ENCODE measurements at regions not wholly inside any gene's neighbourhood (a gene's known extent, or its start where the extent isn't known, plus 50 kb on each side); places are given as distances from the start of the nearest gene placed in this dataset.
A peak's percentile ranks its signal among the peaks of the same experiment; 100 is the strongest.
"Not testable (repeated sequence)": the region's sequence is repeated elsewhere in the genome, so short reads cannot be mapped to it uniquely, and the experiment has no call there.

DNA sequence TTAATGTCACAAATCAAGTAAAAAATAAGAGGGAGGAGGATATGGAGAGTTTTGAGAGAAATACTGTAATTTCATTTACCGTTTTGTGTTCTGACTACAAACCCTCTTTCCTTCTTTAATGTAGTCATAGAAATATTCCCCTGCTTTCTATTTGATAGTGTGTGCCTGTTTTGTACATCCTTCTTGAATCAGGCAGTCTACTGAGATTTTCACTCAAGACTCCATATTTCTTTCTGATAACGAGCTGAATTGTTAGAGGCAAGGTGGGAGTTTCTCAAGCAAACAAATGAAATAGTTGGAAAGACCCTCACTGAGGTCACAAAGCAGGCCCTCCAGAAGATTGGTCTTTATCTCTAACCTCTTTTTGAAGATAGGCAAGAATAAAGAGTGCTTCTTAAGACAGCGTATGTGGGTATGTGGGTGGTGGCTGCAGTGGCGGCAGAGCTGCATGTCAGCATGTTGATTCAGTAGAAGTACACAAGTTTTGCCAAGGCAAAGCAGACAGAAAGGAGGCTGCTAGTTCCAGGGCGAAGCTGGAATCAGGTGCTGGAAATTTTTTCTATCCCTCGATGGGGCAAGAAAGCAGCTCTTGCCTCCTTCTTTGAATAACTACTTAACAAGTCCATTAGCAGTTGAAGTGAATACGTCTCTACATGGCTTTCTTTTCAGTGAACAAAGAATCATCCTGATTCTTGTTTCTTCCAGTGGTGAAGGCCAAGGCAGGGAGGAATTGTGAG lies 164.2 kb downstream of the FAM76B start:
- WGBS (ENCODE audit: insufficient coverage), result 98% methylated on average over 4 of the region's 7 CpGs
- Histone ChIP-seq H3K27me3 (replicated peaks in 2 of 5; ENCODE audit: control insufficient read depth in 4 of 5, insufficient read depth in 5 of 5, low read length in 4 of 5) (no peaks in the 10 kb centered on the region), H3K4me3 (ENCODE audit: control insufficient read depth in 1 of 7, extremely low read depth in 1 of 7, insufficient read depth in 4 of 7, low read depth in 2 of 7, low read length in 6 of 7) (no peak overlapping the region), H3K4me1 (ENCODE audit: control extremely low read depth in 1 of 4, control insufficient read depth in 4 of 4, insufficient read depth in 4 of 4, low read length in 3 of 4) (no peaks in the 10 kb centered on the region), H3K27ac (ENCODE audit: insufficient read depth in 1 of 2, low read depth in 1 of 2, low read length in 2 of 2, poor library complexity in 1 of 2, severe bottlenecking in 2 of 2) (no peak overlapping the region), H3K36me3 (ENCODE audit: control insufficient read depth in 4 of 4, insufficient read depth in 4 of 4, low read length in 3 of 4) (no peaks in the 10 kb centered on the region), H3K9me3 (ENCODE audit: control extremely low read depth in 1 of 5, control insufficient read depth in 4 of 5, insufficient read depth in 2 of 5, low read depth in 1 of 5, low read length in 4 of 5) (peaks cover 0 to 5% (median 0%) of the 10 kb centered on the region in 5 experiments)
- POLR2A ChIA-PET, result no interaction called here
- DNase-seq, result no peak
- CTCF ChIA-PET, result interaction anchor here (1.0 to 1.8 kb wide), 2 partner anchors 12 to 44 kb away, joined by 3 to 4 read pairs; no protein-coding TSS in a partner anchor

DNA sequence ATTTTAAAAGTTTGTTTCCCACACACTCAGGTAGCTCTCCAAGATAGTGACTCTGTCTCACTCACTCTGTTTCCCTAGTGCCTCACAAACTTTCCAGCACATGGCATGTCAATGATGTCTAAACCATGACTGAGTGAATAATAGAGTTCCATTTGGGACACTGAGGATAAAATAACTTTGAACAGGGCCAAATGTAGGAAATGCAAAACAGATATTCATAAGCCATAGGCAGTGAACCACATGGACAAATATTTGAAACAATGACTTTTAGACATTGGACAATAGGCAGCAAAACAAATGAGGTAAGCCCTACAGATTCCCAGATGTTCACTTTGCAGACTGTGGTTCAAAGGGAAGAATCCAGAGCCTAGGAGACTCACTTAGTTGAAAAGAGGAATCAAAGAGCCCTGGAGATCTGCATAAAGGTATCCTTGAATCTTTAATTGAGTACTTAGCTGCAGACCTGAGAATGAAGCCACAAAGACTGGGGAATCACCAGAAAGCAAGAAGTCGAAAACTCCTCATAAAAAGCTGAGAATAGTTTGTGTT lies 173.3 kb downstream of the FAM76B start:
- Histone ChIP-seq H3K36me3 (ENCODE audit: control insufficient read depth in 4 of 4, insufficient read depth in 4 of 4, low read length in 3 of 4) (no peaks in the 10 kb centered on the region), H3K27ac (ENCODE audit: insufficient read depth in 1 of 2, low read depth in 1 of 2, low read length in 2 of 2, poor library complexity in 1 of 2, severe bottlenecking in 2 of 2) (no peak overlapping the region), H3K9me3 (ENCODE audit: control extremely low read depth in 1 of 5, control insufficient read depth in 4 of 5, insufficient read depth in 2 of 5, low read depth in 1 of 5, low read length in 4 of 5) (peaks cover 0 to 17% (median 1%) of the 10 kb centered on the region in 5 experiments), H3K4me3 (ENCODE audit: control insufficient read depth in 1 of 7, extremely low read depth in 1 of 7, insufficient read depth in 4 of 7, low read depth in 2 of 7, low read length in 6 of 7) (no peak overlapping the region), H3K4me1 (ENCODE audit: control extremely low read depth in 1 of 4, control insufficient read depth in 4 of 4, insufficient read depth in 4 of 4, low read length in 3 of 4) (no peaks in the 10 kb centered on the region), H3K27me3 (replicated peaks in 2 of 5; ENCODE audit: control insufficient read depth in 4 of 5, insufficient read depth in 5 of 5, low read length in 4 of 5) (no peaks in the 10 kb centered on the region)
- ChIA-PET CTCF (no interaction called here), POLR2A (no interaction called here)
- no peak for DNase-seq
- no CpG with 5 or more reads among the region's 1 CpG for WGBS (ENCODE audit: insufficient coverage)

DNA sequence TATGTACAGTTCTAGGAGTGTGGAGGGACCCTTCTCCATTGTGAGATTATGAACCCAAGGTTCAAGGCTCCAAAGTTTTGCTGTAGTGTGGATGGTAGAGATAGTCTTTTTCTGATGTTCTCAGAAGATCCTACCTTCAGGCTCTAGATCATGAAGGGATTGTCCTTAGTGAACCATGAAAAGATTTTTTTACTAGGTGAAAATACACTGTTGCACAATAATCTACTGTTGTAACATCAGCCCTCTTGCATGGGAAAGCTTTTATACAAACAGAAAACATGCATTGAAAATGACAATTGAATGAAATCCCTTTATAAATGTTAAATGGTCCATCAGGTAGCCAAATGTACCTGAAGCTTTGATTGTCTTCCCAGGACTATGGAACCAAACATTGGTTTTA lies 177.8 kb downstream of the FAM76B start:
- Histone ChIP-seq H3K36me3 (ENCODE audit: control insufficient read depth in 4 of 4, insufficient read depth in 4 of 4, low read length in 3 of 4) (no peaks in the 10 kb centered on the region), H3K4me3 (ENCODE audit: control insufficient read depth in 1 of 7, extremely low read depth in 1 of 7, insufficient read depth in 4 of 7, low read depth in 2 of 7, low read length in 6 of 7) (no peak overlapping the region), H3K27me3 (replicated peaks in 2 of 5; ENCODE audit: control insufficient read depth in 4 of 5, insufficient read depth in 5 of 5, low read length in 4 of 5) (no peaks in the 10 kb centered on the region), H3K9me3 (ENCODE audit: control extremely low read depth in 1 of 5, control insufficient read depth in 4 of 5, insufficient read depth in 2 of 5, low read depth in 1 of 5, low read length in 4 of 5) (peaks cover 0 to 1% (median 1%) of the 10 kb centered on the region in 5 experiments), H3K27ac (ENCODE audit: insufficient read depth in 1 of 2, low read depth in 1 of 2, low read length in 2 of 2, poor library complexity in 1 of 2, severe bottlenecking in 2 of 2) (no peak overlapping the region), H3K4me1 (ENCODE audit: control extremely low read depth in 1 of 4, control insufficient read depth in 4 of 4, insufficient read depth in 4 of 4, low read length in 3 of 4) (no peaks in the 10 kb centered on the region)
- ChIA-PET CTCF (no interaction called here), POLR2A (no interaction called here)
- no peak for DNase-seq

DNA sequence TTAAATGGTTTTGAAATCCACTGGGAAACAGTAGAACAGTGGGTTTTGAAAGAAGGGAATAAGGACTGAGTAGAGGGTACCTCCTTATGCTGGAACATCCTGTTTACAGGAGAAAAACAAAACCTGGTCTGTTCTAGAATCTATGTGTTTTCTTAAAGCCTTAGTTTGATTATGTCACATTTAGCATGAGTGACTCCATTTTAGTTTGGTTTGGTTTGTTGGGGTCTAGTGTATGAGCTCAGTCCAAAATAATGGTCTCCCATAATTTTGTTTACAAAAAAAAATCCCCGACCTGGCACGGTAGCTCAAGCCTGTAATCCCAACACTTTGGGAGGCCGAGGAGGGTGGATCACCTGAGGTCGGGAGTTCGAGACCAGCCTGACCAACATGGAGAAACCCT lies 179.4 kb downstream of the FAM76B start:
- DNase-seq; H3K27ac ChIP-seq (ENCODE audit: insufficient read depth in 1 of 2, low read depth in 1 of 2, low read length in 2 of 2, poor library complexity in 1 of 2, severe bottlenecking in 2 of 2); H3K36me3 ChIP-seq (ENCODE audit: control insufficient read depth in 4 of 4, insufficient read depth in 4 of 4, low read length in 3 of 4); CTCF ChIA-PET; H3K27me3 ChIP-seq (replicated peaks in 2 of 5; ENCODE audit: control insufficient read depth in 4 of 5, insufficient read depth in 5 of 5, low read length in 4 of 5); POLR2A ChIA-PET; H3K4me1 ChIP-seq (ENCODE audit: control extremely low read depth in 1 of 4, control insufficient read depth in 4 of 4, insufficient read depth in 4 of 4, low read length in 3 of 4); H3K4me3 ChIP-seq (ENCODE audit: control insufficient read depth in 1 of 7, extremely low read depth in 1 of 7, insufficient read depth in 4 of 7, low read depth in 2 of 7, low read length in 6 of 7); H3K9me3 ChIP-seq (ENCODE audit: control extremely low read depth in 1 of 5, control insufficient read depth in 4 of 5, insufficient read depth in 2 of 5, low read depth in 1 of 5, low read length in 4 of 5): not testable (repeated sequence)
- 100% methylated on average over 2 of the region's 5 CpGs for WGBS (ENCODE audit: insufficient coverage)

DNA sequence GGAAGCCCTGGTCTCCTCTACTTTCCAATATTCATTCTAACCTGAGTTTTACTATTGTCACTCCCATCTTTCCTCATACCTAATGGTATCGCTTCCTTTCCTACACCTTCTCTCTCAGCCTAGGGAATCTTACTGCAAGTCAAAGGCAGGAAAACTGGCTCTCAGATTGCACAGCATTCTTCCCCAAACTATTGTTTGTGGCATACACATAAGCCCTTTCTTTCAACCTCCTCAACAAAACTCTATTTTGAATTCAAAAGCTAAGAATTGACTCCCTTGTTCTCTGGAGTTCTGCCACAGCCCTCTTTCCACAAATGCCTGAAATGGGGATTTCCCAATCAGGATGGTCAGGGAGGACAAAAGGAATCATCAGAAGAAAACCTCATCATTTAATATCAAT lies 181.5 kb downstream of the FAM76B start:
- WGBS (ENCODE audit: insufficient coverage), result 85% methylated on average over 1 of the region's 1 CpG
- CTCF ChIA-PET, result no interaction called here
- Histone ChIP-seq H3K36me3 (ENCODE audit: control insufficient read depth in 4 of 4, insufficient read depth in 4 of 4, low read length in 3 of 4) (no peaks in the 10 kb centered on the region), H3K4me3 (ENCODE audit: control insufficient read depth in 1 of 7, extremely low read depth in 1 of 7, insufficient read depth in 4 of 7, low read depth in 2 of 7, low read length in 6 of 7) (no peak overlapping the region), H3K27ac (ENCODE audit: insufficient read depth in 1 of 2, low read depth in 1 of 2, low read length in 2 of 2, poor library complexity in 1 of 2, severe bottlenecking in 2 of 2) (no peak overlapping the region), H3K4me1 (ENCODE audit: control extremely low read depth in 1 of 4, control insufficient read depth in 4 of 4, insufficient read depth in 4 of 4, low read length in 3 of 4) (peaks cover 0 to 8% (median 3%) of the 10 kb centered on the region in 4 experiments), H3K27me3 (replicated peaks in 2 of 5; ENCODE audit: control insufficient read depth in 4 of 5, insufficient read depth in 5 of 5, low read length in 4 of 5) (no peaks in the 10 kb centered on the region), H3K9me3 (ENCODE audit: control extremely low read depth in 1 of 5, control insufficient read depth in 4 of 5, insufficient read depth in 2 of 5, low read depth in 1 of 5, low read length in 4 of 5) (peaks cover 0 to 1% (median 0%) of the 10 kb centered on the region in 5 experiments)
- POLR2A ChIA-PET, result interaction anchor here (0.6 kb wide), 1 partner anchor 921 kb away, joined by 3 read pairs; no protein-coding TSS in a partner anchor
- no peak for DNase-seq

DNA sequence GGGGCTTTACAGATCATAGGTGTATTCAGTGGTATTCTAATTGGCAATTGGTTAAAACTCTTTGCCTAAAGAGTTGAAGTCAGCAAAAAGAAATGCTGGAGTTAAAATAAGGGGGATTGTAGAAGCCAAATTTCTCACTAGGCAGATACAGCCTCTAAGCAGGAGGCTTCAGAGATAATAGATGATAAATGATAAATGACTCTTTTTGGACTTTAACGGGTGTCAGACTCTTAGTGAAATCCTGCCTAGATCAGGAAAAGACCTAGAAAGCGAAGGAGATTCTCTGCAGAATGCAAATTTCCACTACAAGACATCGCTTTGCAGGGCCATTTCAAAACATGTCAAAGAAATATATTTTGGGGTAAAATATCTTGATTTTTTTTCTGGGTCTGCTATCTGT lies 182.8 kb downstream of the FAM76B start:
- CTCF ChIA-PET, result no interaction called here
- Histone ChIP-seq H3K4me3 (ENCODE audit: control insufficient read depth in 1 of 7, extremely low read depth in 1 of 7, insufficient read depth in 4 of 7, low read depth in 2 of 7, low read length in 6 of 7) (no peak overlapping the region), H3K9me3 (ENCODE audit: control extremely low read depth in 1 of 5, control insufficient read depth in 4 of 5, insufficient read depth in 2 of 5, low read depth in 1 of 5, low read length in 4 of 5) (peaks cover 0 to 1% (median 0%) of the 10 kb centered on the region in 5 experiments), H3K36me3 (ENCODE audit: control insufficient read depth in 4 of 4, insufficient read depth in 4 of 4, low read length in 3 of 4) (no peaks in the 10 kb centered on the region), H3K27ac (ENCODE audit: insufficient read depth in 1 of 2, low read depth in 1 of 2, low read length in 2 of 2, poor library complexity in 1 of 2, severe bottlenecking in 2 of 2) (no peak overlapping the region), H3K27me3 (replicated peaks in 2 of 5; ENCODE audit: control insufficient read depth in 4 of 5, insufficient read depth in 5 of 5, low read length in 4 of 5) (no peaks in the 10 kb centered on the region), H3K4me1 (ENCODE audit: control extremely low read depth in 1 of 4, control insufficient read depth in 4 of 4, insufficient read depth in 4 of 4, low read length in 3 of 4) (peaks cover 0 to 8% (median 3%) of the 10 kb centered on the region in 4 experiments)
- WGBS (ENCODE audit: insufficient coverage), result 100% methylated on average over 1 of the region's 3 CpGs
- no peak for DNase-seq
- POLR2A ChIA-PET, result no interaction called here

DNA sequence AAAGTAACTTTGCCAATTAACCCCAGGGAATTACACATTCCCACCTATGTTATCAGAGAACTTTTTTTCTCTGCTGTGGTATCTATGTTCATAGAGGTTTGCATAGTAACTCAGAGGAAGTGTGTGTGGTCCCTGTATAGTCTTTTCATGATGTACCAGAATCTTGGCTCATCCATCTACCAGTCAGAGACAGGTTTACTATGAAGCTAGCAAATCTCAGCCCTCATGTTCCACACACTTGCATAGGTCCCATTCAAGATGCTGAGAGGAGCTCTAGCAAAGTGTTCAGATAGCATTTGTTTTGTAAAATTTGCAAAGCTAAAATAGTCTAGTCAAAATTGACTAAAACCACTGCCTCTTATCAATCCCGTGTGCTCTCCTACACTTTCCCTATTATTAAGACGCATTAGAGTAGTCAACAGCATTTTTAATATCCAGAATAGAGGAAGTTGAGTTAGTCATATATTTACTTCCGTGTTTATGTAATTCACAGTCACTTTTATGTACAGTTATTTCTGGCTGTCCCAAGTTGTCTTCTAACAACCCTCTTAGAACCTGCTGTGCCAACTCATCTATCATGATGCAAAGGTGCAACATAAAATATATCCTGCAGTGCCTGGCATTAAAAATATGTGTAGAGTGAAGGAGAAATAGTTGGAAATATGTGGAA lies 184.2 kb downstream of the FAM76B start:
- ChIA-PET CTCF (interaction anchor here (1.1 to 1.3 kb wide), 2 partner anchors 13 to 100 kb away, joined by 3 read pairs; no protein-coding TSS in a partner anchor), POLR2A (no interaction called here)
- WGBS (ENCODE audit: insufficient coverage), result no CpG with 5 or more reads among the region's 3 CpGs
- Histone ChIP-seq H3K4me1 (ENCODE audit: control extremely low read depth in 1 of 4, control insufficient read depth in 4 of 4, insufficient read depth in 4 of 4, low read length in 3 of 4) (peaks cover 0 to 8% (median 3%) of the 10 kb centered on the region in 4 experiments), H3K36me3 (ENCODE audit: control insufficient read depth in 4 of 4, insufficient read depth in 4 of 4, low read length in 3 of 4) (no peaks in the 10 kb centered on the region), H3K27ac (ENCODE audit: insufficient read depth in 1 of 2, low read depth in 1 of 2, low read length in 2 of 2, poor library complexity in 1 of 2, severe bottlenecking in 2 of 2) (no peak overlapping the region), H3K4me3 (ENCODE audit: control insufficient read depth in 1 of 7, extremely low read depth in 1 of 7, insufficient read depth in 4 of 7, low read depth in 2 of 7, low read length in 6 of 7) (peak overlapping the region in 1 of 7 experiments; percentile 1), H3K9me3 (ENCODE audit: control extremely low read depth in 1 of 5, control insufficient read depth in 4 of 5, insufficient read depth in 2 of 5, low read depth in 1 of 5, low read length in 4 of 5) (peaks cover 0 to 1% (median 0%) of the 10 kb centered on the region in 5 experiments), H3K27me3 (replicated peaks in 2 of 5; ENCODE audit: control insufficient read depth in 4 of 5, insufficient read depth in 5 of 5, low read length in 4 of 5) (no peaks in the 10 kb centered on the region)
- DNase-seq, result peak; percentile 10 to 78 (median 61)
